Spinal cord (tissue), 9 donors: ENCODE measurements at regions not wholly inside any gene's neighbourhood (a gene's known extent, or its start where the extent isn't known, plus 50 kb on each side); places are given as distances from the start of the nearest gene placed in this dataset.
"Not testable (repeated sequence)": the region's sequence is repeated elsewhere in the genome, so short reads cannot be mapped to it uniquely, and the experiment has no call there.

ENCODE experiments used
- DNase-seq, 6 donors: peaks; one replicate each; pipeline versions ENCODE4 v3.0.0 to v3.0.0-alpha.2; 2013 to 2015; ENCODE audit warnings: low spot score in 6 of 6, low read depth in 4 of 6
- H3K27ac ChIP-seq: one replicate; pipeline ENCODE4 v1.5.1; 2013; ENCODE audit warnings: low read depth, low read length, control low read depth
- H3K27me3 ChIP-seq: one replicate; pipeline ENCODE4 v1.6.1; 2013; ENCODE audit warnings: low read length; ENCODE audit not compliant: control insufficient read depth, insufficient read depth
- H3K36me3 ChIP-seq: one replicate; pipeline ENCODE4 v1.6.1; 2013; ENCODE audit warnings: low read length; ENCODE audit not compliant: control insufficient read depth, insufficient read depth
- H3K4me1 ChIP-seq: one replicate; pipeline ENCODE4 v1.6.1; 2013; ENCODE audit warnings: low read length; ENCODE audit not compliant: control insufficient read depth, insufficient read depth
- H3K4me3 ChIP-seq: one replicate; pipeline ENCODE4 v1.5.1; 2013; ENCODE audit warnings: low read depth, low read length, control low read depth
- H3K9me3 ChIP-seq: one replicate; pipeline ENCODE4 v1.6.1; 2013; ENCODE audit warnings: low read length; ENCODE audit not compliant: control insufficient read depth, insufficient read depth
- WGBS: methylation state at CpG from one replicate; pipeline ENCODE4 v1.1.5; 2013; ENCODE audit warnings: missing lambda C conversion rate; ENCODE audit not compliant: insufficient coverage; 5-methylcytosine and 5-hydroxymethylcytosine counted together
- donor health status: healthy.

DNA sequence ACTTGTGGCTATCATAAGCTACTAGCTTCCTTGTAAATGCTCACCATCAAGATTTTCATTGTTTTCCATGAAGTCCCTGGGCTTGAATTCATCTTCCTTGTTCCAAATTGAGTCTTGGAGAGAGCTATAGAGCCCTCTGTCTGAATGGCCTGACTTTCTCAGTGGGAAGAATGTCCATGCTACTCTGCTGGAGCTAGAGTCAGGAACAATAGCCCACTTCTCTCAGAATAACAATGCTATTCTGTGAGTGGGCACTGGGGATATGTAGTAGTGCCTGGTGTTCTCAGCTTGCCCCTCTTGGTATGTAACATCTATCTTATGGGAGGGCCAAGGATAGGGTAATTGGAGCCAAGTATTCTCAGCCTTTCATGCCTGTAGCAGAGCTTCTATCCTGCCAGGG, 127.6 kb upstream of the TRHDE start:
- no peaks in the 10 kb centered on the region for H3K27me3 ChIP-seq
- DNase-seq: peak in 1 of 6 donors; percentile 7
- no peak overlapping the region for H3K27ac ChIP-seq
- H3K9me3 ChIP-seq: no peaks in the 10 kb centered on the region
- H3K4me3 ChIP-seq: no peak overlapping the region
- H3K36me3 ChIP-seq: no peaks in the 10 kb centered on the region
- H3K4me1 ChIP-seq: no peaks in the 10 kb centered on the region

DNA sequence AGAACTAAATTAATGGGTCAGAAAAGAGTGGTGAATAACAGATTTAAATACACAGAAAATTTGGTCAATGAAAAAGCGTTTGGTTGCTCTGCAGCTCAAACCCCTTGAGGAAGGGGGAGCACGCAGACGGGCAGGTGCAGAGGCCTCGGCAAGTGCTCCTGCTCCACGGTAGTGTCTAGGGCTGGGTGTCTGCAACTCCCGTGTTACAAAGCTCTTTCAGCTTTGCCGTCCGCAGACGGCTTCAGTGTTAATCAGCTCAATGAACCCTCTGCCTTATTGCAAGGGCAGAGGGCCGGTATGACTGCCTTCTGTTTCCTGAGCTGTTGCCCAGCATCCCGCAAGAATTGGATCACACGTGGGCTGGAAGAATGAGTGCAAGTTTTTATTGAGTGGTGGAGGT, 125.7 kb upstream of the TRHDE start:
- DNase-seq: no peak
- no peak overlapping the region for H3K4me3 ChIP-seq
- no peaks in the 10 kb centered on the region for H3K27me3 ChIP-seq
- H3K36me3 ChIP-seq: no peaks in the 10 kb centered on the region
- no peaks in the 10 kb centered on the region for H3K9me3 ChIP-seq
- 66% methylated on average over 12 of the region's 12 CpGs for WGBS
- H3K27ac ChIP-seq: no peak overlapping the region
- H3K4me1 ChIP-seq: no peaks in the 10 kb centered on the region

DNA sequence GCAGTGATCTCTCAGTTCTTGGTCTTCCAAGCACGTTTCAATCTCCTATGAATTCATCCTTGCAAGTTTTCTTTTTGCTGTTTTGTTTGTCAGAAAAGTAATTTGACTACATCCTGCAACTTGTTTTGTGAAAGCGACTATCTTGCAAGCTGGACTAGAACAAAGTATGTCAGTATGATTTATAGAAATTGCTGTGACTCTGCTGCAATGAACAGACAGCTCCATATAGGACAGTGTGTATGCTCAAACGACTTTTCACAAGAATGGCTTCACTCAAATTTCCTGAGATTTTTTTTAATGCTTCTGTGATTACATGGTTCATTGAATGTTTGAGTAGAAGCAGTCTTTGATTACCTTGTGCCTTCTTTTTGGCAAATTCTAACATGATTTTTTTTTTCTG, 123.5 kb upstream of the TRHDE start:
- Histone ChIP-seq H3K9me3 (no peaks in the 10 kb centered on the region), H3K27me3 (no peaks in the 10 kb centered on the region)
- WGBS: 0% methylated on average over 1 of the region's 3 CpGs

DNA sequence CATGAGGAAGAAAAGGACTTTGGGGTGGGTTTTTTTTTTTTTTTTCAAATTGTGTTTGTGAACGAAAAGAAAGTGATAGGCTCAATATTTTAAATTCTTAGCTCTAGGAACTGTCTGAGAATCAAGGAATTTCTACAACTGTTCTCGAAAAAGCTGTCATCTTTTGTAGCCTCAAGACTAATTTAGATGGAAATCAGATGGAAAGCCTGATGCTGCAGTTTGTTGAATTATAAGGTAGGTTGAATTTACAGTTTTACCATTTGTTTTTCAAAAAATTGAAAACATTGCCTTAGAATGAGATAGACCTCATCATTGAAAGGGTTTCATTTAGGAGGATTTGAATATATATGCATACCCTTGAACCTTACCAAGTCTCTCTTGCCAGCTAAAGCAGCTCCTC, 109.3 kb upstream of the TRHDE start:
- Histone ChIP-seq H3K27ac (no peak overlapping the region), H3K4me3 (no peak overlapping the region), H3K36me3 (no peaks in the 10 kb centered on the region), H3K9me3 (no peaks in the 10 kb centered on the region), H3K4me1 (no peaks in the 10 kb centered on the region), H3K27me3 (no peaks in the 10 kb centered on the region)
- WGBS: no CpG with 5 or more reads among the region's 2 CpGs
- DNase-seq: peak in 1 of 6 donors; percentile 10

More for the DNA sequence above, 123.5 kb upstream of the TRHDE start:
- Histone ChIP-seq H3K4me3 (no peak overlapping the region), H3K27ac (no peak overlapping the region), H3K4me1 (no peaks in the 10 kb centered on the region), H3K36me3 (no peaks in the 10 kb centered on the region)
- peak in 1 of 6 donors; percentile 34 for DNase-seq

DNA sequence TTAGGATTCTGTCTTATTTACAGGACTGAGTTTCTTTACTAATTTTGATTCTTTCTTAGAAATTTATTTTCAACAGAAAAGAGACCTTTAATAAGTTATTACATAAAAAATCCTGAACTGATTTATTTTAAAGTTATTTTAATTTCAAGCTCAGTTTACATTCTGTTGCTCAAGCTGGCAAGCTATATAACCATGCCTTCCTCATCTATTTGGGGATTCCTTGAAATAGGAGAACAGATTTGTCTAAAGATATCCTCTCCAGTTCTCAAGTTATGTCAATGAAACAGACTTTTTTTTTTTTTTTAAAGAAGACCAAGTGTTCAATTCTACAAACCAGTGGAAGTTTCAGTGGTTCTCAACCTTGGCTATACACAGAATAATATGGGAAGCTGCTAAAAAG, 103.3 kb upstream of the TRHDE start:
- Histone ChIP-seq H3K36me3 (no peaks in the 10 kb centered on the region), H3K27ac (no peak overlapping the region)
- peak in 1 of 6 donors; percentile 33 for DNase-seq

DNA sequence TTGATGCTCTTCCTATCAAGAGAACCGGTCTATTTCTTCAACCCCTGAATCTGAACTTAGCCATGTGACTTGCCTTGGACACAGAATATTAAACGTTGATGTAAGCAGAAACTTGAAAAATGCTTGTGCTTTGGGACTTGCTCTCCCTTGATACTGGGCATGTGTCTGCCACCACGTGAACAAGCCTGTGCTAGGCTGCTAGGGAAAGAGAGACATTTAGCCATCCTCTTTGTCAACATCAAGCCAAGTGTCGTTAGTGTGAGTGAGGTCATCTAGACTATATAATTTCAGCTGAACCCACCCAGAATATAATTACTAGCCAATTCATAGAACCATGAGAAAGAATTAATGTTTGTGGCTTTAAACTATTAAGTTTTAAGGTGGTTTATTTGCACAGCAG, 98.2 kb upstream of the TRHDE start:
- Histone ChIP-seq H3K9me3 (no peaks in the 10 kb centered on the region), H3K27ac (no peak overlapping the region), H3K36me3 (no peaks in the 10 kb centered on the region), H3K4me3 (no peak overlapping the region), H3K27me3 (no peaks in the 10 kb centered on the region), H3K4me1 (no peaks in the 10 kb centered on the region)
- no CpG with 5 or more reads among the region's 4 CpGs for WGBS
- DNase-seq: no peak

More for the DNA sequence above, 103.3 kb upstream of the TRHDE start:
- Histone ChIP-seq H3K4me3 (no peak overlapping the region), H3K9me3 (no peaks in the 10 kb centered on the region), H3K27me3 (no peaks in the 10 kb centered on the region), H3K4me1 (no peaks in the 10 kb centered on the region)

DNA sequence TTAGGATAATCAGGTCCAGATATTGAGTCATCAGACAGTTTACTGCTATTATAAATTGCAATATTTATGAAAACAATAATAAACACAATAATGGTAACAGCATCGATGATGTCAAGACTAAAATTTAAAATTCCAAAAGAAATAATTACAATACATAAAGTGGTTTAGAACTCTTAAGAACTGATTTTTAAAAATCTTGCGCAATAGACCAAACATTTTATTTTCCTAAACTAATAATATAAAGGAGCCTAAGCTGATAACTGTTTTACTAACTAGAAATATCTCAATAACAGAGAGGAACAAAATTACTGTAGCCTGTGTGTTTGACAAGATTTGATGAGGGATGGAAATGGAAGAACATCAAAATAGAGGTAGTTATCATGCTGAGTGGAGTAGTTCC, 93.9 kb upstream of the TRHDE start:
- no peaks in the 10 kb centered on the region for H3K36me3 ChIP-seq
- no peak overlapping the region for H3K27ac ChIP-seq
- H3K9me3 ChIP-seq: no peaks in the 10 kb centered on the region
- DNase-seq: no peak
- no peaks in the 10 kb centered on the region for H3K4me1 ChIP-seq
- no CpG with 5 or more reads among the region's 2 CpGs for WGBS
- no peaks in the 10 kb centered on the region for H3K27me3 ChIP-seq
- H3K4me3 ChIP-seq: no peak overlapping the region

DNA sequence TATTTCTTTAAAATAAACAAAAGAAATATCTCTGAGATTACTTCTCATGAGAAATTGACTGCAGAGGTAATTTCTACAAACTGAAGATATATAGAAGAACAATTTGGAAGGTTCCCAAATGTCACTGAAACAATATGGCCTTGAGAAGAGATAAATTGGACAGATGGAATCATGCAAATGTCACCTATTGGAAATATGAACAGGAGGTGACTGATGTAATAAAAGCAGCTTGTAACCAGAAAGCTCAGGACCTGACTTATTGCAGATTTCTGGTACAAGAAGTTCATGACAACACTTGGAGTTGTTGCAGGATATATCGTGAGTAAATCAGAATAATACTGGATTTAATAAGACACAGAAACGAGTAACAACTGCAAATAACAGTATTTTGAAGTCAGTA, 93.3 kb upstream of the TRHDE start:
- no CpG with 5 or more reads among the region's 2 CpGs for WGBS
- H3K9me3 ChIP-seq: no peaks in the 10 kb centered on the region
- H3K4me3 ChIP-seq: no peak overlapping the region
- H3K27ac ChIP-seq: no peak overlapping the region
- no peak for DNase-seq
- no peaks in the 10 kb centered on the region for H3K27me3 ChIP-seq
- H3K36me3 ChIP-seq: no peaks in the 10 kb centered on the region
- H3K4me1 ChIP-seq: no peaks in the 10 kb centered on the region

DNA sequence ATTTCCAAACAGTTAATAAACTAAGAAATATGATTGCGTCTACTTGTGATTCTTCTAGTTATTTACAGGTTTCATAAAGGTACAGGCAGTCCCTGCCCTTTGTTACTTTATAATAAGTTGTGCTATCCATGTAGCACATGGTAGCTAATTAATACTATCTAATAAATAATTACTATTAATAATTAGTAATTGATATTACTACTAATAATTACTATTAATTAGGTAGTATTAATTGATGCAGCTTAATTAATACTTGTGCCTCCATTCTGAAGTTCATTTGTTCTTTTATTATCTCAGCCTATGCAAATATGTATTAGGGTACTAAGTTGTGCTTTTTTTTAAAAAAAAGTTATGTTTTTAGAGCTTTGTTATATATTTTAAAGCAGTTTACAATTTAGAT, 92.3 kb upstream of the TRHDE start:
- Histone ChIP-seq H3K4me3 (no peak overlapping the region), H3K27ac (no peak overlapping the region), H3K4me1 (no peaks in the 10 kb centered on the region), H3K36me3 (no peaks in the 10 kb centered on the region), H3K27me3 (no peaks in the 10 kb centered on the region), H3K9me3 (no peaks in the 10 kb centered on the region)
- no CpG with 5 or more reads among the region's 1 CpG for WGBS
- DNase-seq: no peak

DNA sequence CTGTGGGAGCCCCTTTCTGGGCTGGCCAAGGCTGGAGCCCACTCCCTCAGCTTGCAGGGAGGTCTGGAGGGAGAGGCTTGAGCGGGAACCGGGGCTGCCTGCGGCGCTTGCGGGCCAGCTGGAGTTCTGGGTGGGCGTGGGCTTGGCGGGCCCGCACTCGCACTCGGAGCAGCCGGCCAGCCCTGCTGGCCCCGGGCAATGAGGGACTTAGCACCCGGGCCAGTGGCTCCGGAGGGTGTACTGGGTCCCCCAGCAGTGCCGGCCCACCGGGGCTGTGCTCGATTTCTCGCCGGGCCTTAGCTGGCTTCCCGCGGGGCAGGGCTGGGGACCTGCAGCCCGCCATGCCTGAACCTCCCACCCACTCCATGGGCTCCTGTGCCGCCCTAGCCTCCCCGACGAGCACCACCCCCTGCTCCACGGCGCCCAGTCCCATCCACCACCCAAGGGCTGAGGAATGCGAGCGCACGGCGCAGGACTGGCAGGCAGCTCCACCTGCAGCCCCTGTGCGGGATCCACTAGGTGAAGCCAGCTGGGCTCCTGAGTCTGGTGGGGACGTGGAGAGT, 87.1 kb upstream of the TRHDE start:
- not testable (repeated sequence) for H3K4me1 ChIP-seq, DNase-seq, H3K27me3 ChIP-seq, H3K36me3 ChIP-seq, H3K27ac ChIP-seq, H3K9me3 ChIP-seq, H3K4me3 ChIP-seq
- 95% methylated on average over 22 of the region's 33 CpGs for WGBS
